ENCODE measurements at regions not wholly inside any gene's neighbourhood (a gene's known extent, or its start where the extent isn't known, plus 50 kb on each side); places are given as distances from the start of the nearest gene placed in this dataset.

- no peak overlapping the region for H3K4me3 ChIP-seq (ENCODE audit: low read depth, low read length)
- no peak for DNase-seq (ENCODE audit: low read depth, low spot score)
- TF ChIP-seq, protein P1, sequence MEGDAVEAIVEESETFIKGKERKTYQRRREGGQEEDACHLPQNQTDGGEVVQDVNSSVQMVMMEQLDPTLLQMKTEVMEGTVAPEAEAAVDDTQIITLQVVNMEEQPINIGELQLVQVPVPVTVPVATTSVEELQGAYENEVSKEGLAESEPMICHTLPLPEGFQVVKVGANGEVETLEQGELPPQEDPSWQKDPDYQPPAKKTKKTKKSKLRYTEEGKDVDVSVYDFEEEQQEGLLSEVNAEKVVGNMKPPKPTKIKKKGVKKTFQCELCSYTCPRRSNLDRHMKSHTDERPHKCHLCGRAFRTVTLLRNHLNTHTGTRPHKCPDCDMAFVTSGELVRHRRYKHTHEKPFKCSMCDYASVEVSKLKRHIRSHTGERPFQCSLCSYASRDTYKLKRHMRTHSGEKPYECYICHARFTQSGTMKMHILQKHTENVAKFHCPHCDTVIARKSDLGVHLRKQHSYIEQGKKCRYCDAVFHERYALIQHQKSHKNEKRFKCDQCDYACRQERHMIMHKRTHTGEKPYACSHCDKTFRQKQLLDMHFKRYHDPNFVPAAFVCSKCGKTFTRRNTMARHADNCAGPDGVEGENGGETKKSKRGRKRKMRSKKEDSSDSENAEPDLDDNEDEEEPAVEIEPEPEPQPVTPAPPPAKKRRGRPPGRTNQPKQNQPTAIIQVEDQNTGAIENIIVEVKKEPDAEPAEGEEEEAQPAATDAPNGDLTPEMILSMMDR (IDR thresholded peaks at IDR 0.05; ENCODE audit: insufficient read depth, low read length, missing control alignments), result no peak
- POLR2A ChIA-PET, result no interaction called here
- CTCF ChIA-PET, result no interaction called here
Measured at GRCh38 chr9:13479096-13479495, 199.6 kb upstream of the MPDZ start.

DNA sequence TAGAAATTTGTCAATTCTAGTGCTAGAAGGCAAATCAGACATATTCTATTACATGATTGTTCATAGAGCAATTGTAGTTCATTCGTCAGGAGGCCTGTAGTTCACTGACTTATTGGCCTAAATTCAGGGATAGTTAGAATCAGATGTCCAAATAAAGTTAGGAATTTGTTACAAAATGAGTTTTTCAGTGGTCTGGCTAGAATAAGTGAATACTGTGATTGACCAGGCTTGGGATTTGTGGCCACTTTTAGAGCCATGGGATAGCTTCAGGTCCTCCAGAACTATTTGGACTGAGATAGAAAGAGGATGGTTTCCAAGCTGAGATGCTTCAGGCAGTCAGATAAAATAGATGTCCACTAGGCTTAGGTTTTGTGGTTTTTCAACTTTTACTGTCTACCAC, 199.1 kb upstream of the MPDZ start:
- TF ChIP-seq, protein P1 (IDR thresholded peaks at IDR 0.05; ENCODE audit: insufficient read depth, low read length, missing control alignments), result no peak
- no peak for DNase-seq (ENCODE audit: low read depth, low spot score)
- no peak overlapping the region for H3K4me3 ChIP-seq (ENCODE audit: low read depth, low read length)
- POLR2A ChIA-PET, result no interaction called here
- CTCF ChIA-PET, result no interaction called here

DNA sequence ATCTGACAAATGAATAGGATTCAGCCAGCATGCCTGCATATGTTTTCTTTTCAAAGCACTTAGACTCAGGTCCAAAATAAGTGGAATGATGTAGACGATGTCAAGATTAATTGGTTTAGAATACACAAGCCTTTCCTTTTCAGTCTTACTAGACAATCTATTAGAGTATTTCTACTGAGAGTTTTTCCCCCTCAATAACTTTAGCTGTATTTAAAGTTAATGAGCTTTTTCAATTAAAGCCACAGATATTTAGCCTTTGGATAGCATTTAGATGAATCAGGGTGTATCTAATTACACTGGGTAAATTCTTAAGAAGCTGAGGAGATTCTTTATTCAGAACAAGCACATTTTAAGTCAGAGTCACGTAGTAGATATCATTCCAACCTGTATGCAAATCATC, 198.7 kb upstream of the MPDZ start:
- ChIA-PET CTCF (no interaction called here), POLR2A (no interaction called here)

GRCh38 chr9:13470836-13471235, 191.3 kb upstream of the MPDZ start:
- TF ChIP-seq, protein P1 (IDR thresholded peaks at IDR 0.05; ENCODE audit: insufficient read depth, low read length, missing control alignments), result no peak
- H3K4me3 ChIP-seq (ENCODE audit: low read depth, low read length), result no peak overlapping the region
- ChIA-PET CTCF (no interaction called here), POLR2A (no interaction called here)
- DNase-seq (ENCODE audit: low read depth, low spot score), result no peak

More for the DNA sequence above, 198.7 kb upstream of the MPDZ start:
- H3K4me3 ChIP-seq (ENCODE audit: low read depth, low read length), result no peak overlapping the region
- TF ChIP-seq, protein P1 (IDR thresholded peaks at IDR 0.05; ENCODE audit: insufficient read depth, low read length, missing control alignments), result no peak
- DNase-seq (ENCODE audit: low read depth, low spot score), result no peak

GRCh38 chr9:13467157-13467556, 187.7 kb upstream of the MPDZ start:
- H3K4me3 ChIP-seq (ENCODE audit: low read depth, low read length), result no peak overlapping the region
- DNase-seq (ENCODE audit: low read depth, low spot score), result no peak
- ChIA-PET CTCF (no interaction called here), POLR2A (no interaction called here)
- TF ChIP-seq, protein P1 (IDR thresholded peaks at IDR 0.05; ENCODE audit: insufficient read depth, low read length, missing control alignments), result no peak

GRCh38 chr9:13461414-13461991, 182.0 kb upstream of the MPDZ start:
- TF ChIP-seq, protein P1 (IDR thresholded peaks at IDR 0.05; ENCODE audit: insufficient read depth, low read length, missing control alignments), result no peak
- ChIA-PET CTCF (no interaction called here), POLR2A (no interaction called here)
- no peak overlapping the region for H3K4me3 ChIP-seq (ENCODE audit: low read depth, low read length)
- no peak for DNase-seq (ENCODE audit: low read depth, low spot score)

Measured in AG04449 (cell line).